ENCODE measurements at regions not wholly inside any gene's neighbourhood (a gene's known extent, or its start where the extent isn't known, plus 50 kb on each side); places are given as distances from the start of the nearest gene placed in this dataset.

DNA sequence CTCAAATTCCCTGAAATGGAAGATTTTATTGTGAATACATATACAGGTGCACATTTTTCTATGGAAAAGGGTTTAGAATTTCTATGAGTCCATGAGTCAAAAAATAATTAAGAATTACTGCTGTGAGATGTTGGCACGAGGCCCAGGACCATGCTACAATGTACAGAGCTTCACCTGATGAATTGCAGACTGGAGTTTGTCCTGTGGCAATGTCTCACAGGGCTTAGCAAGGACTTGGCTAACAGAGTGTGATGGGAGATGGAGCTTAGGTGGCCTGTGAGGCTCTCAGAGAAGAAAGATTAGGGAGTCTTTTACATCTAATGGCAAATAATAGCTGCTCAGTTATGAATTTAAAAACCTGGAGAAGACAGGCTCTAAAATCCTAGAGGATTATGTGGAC, 219.5 kb upstream of the CBLB start:
- 31% methylated on average over 1 of the region's 1 CpG for WGBS (ENCODE audit: low lambda C conversion rate)
- Histone ChIP-seq H3K9ac (no peak overlapping the region), H3K4me3 (ENCODE audit: low read depth in 2 of 2, low read length in 1 of 2) (no peak overlapping the region), H3K9me2 (no peaks in the 10 kb centered on the region), H3K79me2 (ENCODE audit: insufficient read depth) (no peaks in the 10 kb centered on the region), H3K36me3 (replicated peaks in 1 of 2; ENCODE audit: control insufficient read depth in 1 of 2, insufficient read depth in 2 of 2, low read length in 1 of 2) (peaks cover 0 to 5% of the 10 kb centered on the region in 2 experiments), H3K9me3 (no peaks in the 10 kb centered on the region), H3K4me1 (ENCODE audit: control insufficient read depth in 1 of 2, insufficient read depth in 2 of 2, low read depth in 1 of 2, low read length in 1 of 2) (peaks cover 0 to 2% of the 10 kb centered on the region in 2 experiments; a peak in 1 of 4 replicates), H3K27ac (ENCODE audit: low read depth in 2 of 2, low read length in 1 of 2) (no peak overlapping the region; a peak in 1 of 4 replicates), H3F3A (replicated peaks; ENCODE audit: insufficient read depth) (peaks cover 5% of the 10 kb centered on the region), H3K27me3 (ENCODE audit: insufficient read depth) (no peaks in the 10 kb centered on the region), H3K4me2 (no peak overlapping the region), H2AFZ (ENCODE audit: low read depth) (no peak overlapping the region), H4K20me1 (ENCODE audit: insufficient read depth) (no peaks in the 10 kb centered on the region)
- TF ChIP-seq, protein P1, sequence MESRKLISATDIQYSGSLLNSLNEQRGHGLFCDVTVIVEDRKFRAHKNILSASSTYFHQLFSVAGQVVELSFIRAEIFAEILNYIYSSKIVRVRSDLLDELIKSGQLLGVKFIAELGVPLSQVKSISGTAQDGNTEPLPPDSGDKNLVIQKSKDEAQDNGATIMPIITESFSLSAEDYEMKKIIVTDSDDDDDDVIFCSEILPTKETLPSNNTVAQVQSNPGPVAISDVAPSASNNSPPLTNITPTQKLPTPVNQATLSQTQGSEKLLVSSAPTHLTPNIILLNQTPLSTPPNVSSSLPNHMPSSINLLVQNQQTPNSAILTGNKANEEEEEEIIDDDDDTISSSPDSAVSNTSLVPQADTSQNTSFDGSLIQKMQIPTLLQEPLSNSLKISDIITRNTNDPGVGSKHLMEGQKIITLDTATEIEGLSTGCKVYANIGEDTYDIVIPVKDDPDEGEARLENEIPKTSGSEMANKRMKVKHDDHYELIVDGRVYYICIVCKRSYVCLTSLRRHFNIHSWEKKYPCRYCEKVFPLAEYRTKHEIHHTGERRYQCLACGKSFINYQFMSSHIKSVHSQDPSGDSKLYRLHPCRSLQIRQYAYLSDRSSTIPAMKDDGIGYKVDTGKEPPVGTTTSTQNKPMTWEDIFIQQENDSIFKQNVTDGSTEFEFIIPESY (IDR thresholded peaks at IDR 0.05; ENCODE audit: borderline replicate concordance, low read depth), result no peak
- TF ChIP-seq NFIC (IDR thresholded peaks at IDR 0.05; ENCODE audit: borderline replicate concordance), result peak; percentile 37; the same call in 1 of the 2 replicates
- TF ChIP-seq YY1 (IDR thresholded peaks at IDR 0.05; ENCODE audit: low read depth), result no peak
- peak; percentile 47; the same call in 1 of the 2 replicates for TF ChIP-seq TCF12 (IDR thresholded peaks at IDR 0.05)
- TF ChIP-seq, protein P2, sequence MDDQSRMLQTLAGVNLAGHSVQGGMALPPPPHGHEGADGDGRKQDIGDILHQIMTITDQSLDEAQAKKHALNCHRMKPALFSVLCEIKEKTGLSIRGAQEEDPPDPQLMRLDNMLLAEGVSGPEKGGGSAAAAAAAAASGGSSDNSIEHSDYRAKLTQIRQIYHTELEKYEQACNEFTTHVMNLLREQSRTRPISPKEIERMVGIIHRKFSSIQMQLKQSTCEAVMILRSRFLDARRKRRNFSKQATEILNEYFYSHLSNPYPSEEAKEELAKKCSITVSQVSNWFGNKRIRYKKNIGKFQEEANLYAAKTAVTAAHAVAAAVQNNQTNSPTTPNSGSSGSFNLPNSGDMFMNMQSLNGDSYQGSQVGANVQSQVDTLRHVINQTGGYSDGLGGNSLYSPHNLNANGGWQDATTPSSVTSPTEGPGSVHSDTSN (IDR thresholded peaks at IDR 0.05), result 0 out of 2 replicates have a peak, but pooled peaks have one; percentile 8
- TF ChIP-seq, protein P3, sequence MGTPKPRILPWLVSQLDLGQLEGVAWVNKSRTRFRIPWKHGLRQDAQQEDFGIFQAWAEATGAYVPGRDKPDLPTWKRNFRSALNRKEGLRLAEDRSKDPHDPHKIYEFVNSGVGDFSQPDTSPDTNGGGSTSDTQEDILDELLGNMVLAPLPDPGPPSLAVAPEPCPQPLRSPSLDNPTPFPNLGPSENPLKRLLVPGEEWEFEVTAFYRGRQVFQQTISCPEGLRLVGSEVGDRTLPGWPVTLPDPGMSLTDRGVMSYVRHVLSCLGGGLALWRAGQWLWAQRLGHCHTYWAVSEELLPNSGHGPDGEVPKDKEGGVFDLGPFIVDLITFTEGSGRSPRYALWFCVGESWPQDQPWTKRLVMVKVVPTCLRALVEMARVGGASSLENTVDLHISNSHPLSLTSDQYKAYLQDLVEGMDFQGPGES (IDR thresholded peaks at IDR 0.05; ENCODE audit: low read depth, low read length), result no peak
- ChIA-PET POLR2A (no interaction called here), CTCF (no interaction called here)
- DNase-seq, result no peak

DNA sequence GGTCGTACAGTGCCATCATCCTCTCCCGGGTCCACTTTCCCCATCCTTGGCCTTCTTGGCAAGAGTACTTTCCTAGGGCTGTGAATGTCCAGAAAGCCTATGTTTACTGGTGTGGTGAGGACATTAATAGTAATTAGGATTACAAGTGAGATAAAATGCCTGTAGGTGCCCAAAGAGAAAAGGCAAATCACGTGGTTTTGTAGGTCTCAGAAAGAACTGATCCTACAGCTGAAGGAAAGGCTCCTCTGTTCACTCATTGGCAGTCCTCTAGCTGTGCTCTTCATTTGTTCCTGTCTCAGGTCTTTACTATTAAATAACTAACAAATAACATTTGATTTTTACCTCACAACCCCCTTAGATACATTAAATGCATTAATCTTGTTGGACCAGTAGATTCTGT, 220.1 kb upstream of the CBLB start:
- ChIA-PET CTCF (interaction anchor here (0.6 kb wide), 1 partner anchor 1526 kb away, joined by 5 read pairs; no protein-coding TSS in a partner anchor), POLR2A (no interaction called here)
- Histone ChIP-seq H3K36me3 (replicated peaks in 1 of 2; ENCODE audit: control insufficient read depth in 1 of 2, insufficient read depth in 2 of 2, low read length in 1 of 2) (peaks cover 0 to 5% of the 10 kb centered on the region in 2 experiments), H3K9ac (no peak overlapping the region), H3K4me2 (no peak overlapping the region), H3K9me3 (no peaks in the 10 kb centered on the region), H2AFZ (ENCODE audit: low read depth) (no peak overlapping the region), H3K27me3 (ENCODE audit: insufficient read depth) (no peaks in the 10 kb centered on the region), H3K9me2 (no peaks in the 10 kb centered on the region), H3K4me3 (ENCODE audit: low read depth in 2 of 2, low read length in 1 of 2) (no peak overlapping the region), H3F3A (replicated peaks; ENCODE audit: insufficient read depth) (peaks cover 5% of the 10 kb centered on the region), H3K79me2 (ENCODE audit: insufficient read depth) (no peaks in the 10 kb centered on the region), H3K27ac (ENCODE audit: low read depth in 2 of 2, low read length in 1 of 2) (peak overlapping the region in 1 of 2 experiments; percentile 16; a peak in 2 of 4 replicates), H3K4me1 (ENCODE audit: control insufficient read depth in 1 of 2, insufficient read depth in 2 of 2, low read depth in 1 of 2, low read length in 1 of 2) (peaks cover 0 to 2% of the 10 kb centered on the region in 2 experiments; a peak in 1 of 4 replicates), H4K20me1 (ENCODE audit: insufficient read depth) (no peaks in the 10 kb centered on the region)
- DNase-seq, result no peak
- 90% methylated on average over 3 of the region's 3 CpGs for WGBS (ENCODE audit: low lambda C conversion rate)
- TF ChIP-seq RXRA (IDR thresholded peaks at IDR 0.05; ENCODE audit: borderline replicate concordance, low read depth), result no peak
- no peak for TF ChIP-seq GABPA (IDR thresholded peaks at IDR 0.05; ENCODE audit: low read depth)
- TF ChIP-seq, protein P4, sequence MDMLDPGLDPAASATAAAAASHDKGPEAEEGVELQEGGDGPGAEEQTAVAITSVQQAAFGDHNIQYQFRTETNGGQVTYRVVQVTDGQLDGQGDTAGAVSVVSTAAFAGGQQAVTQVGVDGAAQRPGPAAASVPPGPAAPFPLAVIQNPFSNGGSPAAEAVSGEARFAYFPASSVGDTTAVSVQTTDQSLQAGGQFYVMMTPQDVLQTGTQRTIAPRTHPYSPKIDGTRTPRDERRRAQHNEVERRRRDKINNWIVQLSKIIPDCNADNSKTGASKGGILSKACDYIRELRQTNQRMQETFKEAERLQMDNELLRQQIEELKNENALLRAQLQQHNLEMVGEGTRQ (IDR thresholded peaks at IDR 0.05; ENCODE audit: borderline replicate concordance, low read depth, low read length), result no peak
- TF ChIP-seq YY1 (IDR thresholded peaks at IDR 0.05; ENCODE audit: low read depth), result no peak
- TF ChIP-seq, protein P5, sequence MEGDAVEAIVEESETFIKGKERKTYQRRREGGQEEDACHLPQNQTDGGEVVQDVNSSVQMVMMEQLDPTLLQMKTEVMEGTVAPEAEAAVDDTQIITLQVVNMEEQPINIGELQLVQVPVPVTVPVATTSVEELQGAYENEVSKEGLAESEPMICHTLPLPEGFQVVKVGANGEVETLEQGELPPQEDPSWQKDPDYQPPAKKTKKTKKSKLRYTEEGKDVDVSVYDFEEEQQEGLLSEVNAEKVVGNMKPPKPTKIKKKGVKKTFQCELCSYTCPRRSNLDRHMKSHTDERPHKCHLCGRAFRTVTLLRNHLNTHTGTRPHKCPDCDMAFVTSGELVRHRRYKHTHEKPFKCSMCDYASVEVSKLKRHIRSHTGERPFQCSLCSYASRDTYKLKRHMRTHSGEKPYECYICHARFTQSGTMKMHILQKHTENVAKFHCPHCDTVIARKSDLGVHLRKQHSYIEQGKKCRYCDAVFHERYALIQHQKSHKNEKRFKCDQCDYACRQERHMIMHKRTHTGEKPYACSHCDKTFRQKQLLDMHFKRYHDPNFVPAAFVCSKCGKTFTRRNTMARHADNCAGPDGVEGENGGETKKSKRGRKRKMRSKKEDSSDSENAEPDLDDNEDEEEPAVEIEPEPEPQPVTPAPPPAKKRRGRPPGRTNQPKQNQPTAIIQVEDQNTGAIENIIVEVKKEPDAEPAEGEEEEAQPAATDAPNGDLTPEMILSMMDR (IDR thresholded peaks at IDR 0.05), result no peak
- TF ChIP-seq NRF1 (IDR thresholded peaks at IDR 0.05; ENCODE audit: low read depth, low read length), result no peak
- TF ChIP-seq SIN3A (IDR thresholded peaks at IDR 0.05; ENCODE audit: borderline replicate concordance, low read depth, low read length), result no peak
- no peak for TF ChIP-seq FOXJ3 (CRISPR knock-in tag; IDR thresholded peaks at IDR 0.05)
- no peak for TF ChIP-seq NFIC (IDR thresholded peaks at IDR 0.05; ENCODE audit: borderline replicate concordance)
- no peak for TF ChIP-seq TCF12 (IDR thresholded peaks at IDR 0.05)
- TF ChIP-seq RFX5 (IDR thresholded peaks at IDR 0.05; ENCODE audit: low read length), result no peak
- no peak for TF ChIP-seq GATA2 (CRISPR knock-in tag; IDR thresholded peaks at IDR 0.05)
- TF ChIP-seq, protein P3 (IDR thresholded peaks at IDR 0.05; ENCODE audit: low read depth, low read length), result no peak
- TF ChIP-seq, protein P1 (IDR thresholded peaks at IDR 0.05; ENCODE audit: borderline replicate concordance, low read depth), result no peak

Data from SK-N-SH (cell line).